ENCODE measurements at regions not wholly inside any gene's neighbourhood (a gene's known extent, or its start where the extent isn't known, plus 50 kb on each side); places are given as distances from the start of the nearest gene placed in this dataset.

DNA sequence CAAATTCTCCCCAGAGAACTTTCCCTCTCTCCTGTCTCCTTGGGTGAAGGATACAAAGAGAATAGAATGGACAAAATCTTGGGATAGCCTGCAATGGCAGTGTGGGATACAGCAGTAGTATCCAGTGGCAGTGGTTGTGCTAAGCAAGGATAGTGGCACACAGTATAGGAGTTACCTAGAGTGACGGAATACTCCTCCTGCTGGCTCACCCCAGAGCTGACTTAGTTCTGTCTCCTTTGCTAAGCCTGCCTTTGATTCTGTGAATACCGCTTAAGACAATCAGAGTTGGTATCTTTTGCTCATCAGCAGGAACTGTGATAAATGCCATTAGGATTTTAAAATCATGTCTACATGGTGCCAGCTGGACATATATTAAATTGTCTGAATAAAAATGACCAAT, 404.3 kb downstream of the JRKL start:
- no peak for TF ChIP-seq POLR2A (IDR thresholded peaks at IDR 0.05)
- TF ChIP-seq, protein P1, sequence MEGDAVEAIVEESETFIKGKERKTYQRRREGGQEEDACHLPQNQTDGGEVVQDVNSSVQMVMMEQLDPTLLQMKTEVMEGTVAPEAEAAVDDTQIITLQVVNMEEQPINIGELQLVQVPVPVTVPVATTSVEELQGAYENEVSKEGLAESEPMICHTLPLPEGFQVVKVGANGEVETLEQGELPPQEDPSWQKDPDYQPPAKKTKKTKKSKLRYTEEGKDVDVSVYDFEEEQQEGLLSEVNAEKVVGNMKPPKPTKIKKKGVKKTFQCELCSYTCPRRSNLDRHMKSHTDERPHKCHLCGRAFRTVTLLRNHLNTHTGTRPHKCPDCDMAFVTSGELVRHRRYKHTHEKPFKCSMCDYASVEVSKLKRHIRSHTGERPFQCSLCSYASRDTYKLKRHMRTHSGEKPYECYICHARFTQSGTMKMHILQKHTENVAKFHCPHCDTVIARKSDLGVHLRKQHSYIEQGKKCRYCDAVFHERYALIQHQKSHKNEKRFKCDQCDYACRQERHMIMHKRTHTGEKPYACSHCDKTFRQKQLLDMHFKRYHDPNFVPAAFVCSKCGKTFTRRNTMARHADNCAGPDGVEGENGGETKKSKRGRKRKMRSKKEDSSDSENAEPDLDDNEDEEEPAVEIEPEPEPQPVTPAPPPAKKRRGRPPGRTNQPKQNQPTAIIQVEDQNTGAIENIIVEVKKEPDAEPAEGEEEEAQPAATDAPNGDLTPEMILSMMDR (IDR thresholded peaks at IDR 0.05) = no peak
- TF ChIP-seq POLR2AphosphoS5 (IDR thresholded peaks at IDR 0.05) = no peak

Data from sigmoid colon (tissue), 4 donors.